GM18502 (cell line): ENCODE measurements at regions not wholly inside any gene's neighbourhood (a gene's known extent, or its start where the extent isn't known, plus 50 kb on each side); places are given as distances from the start of the nearest gene placed in this dataset.
"Not testable (repeated sequence)": the region's sequence is repeated elsewhere in the genome, so short reads cannot be mapped to it uniquely, and the experiment has no call there.

ENCODE experiments used
- ATAC-seq: cut with Tn5 transposase; IDR thresholded peaks from one replicate; pipeline ENCODE4 v1.9.1; 2021; ENCODE audit warnings: mild to moderate bottlenecking; ENCODE audit not compliant: unreplicated experiment, poor library complexity

- no peak for ATAC-seq
These were observed 179.1 kb upstream of the IL1RAPL1 start for GRCh38 chrX:28408017-28408723.

DNA sequence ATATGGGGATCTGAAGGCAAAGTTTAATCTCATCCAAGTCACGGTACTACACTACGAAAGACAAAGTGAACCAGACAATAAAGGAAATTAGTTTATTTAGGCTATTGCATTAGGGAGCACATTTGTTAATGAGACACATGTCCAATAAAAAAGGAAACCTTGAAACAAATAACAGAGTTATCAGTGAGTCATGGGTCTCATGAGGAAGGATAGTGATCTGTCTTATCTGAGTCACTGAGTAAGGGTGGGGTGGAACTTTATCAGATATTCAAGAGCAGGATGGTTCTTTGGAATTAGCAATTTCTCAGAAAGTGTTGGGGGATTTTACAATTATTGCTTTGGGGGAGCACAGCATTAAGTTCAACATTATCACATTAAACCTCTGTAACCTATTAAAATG, 188.9 kb upstream of the IL1RAPL1 start:
- ATAC-seq, result no peak

GRCh38 chrX:28391528-28391927, 195.7 kb upstream of the IL1RAPL1 start:
- ATAC-seq, result no peak

GRCh38 chrX:28379103-28379502, 208.1 kb upstream of the IL1RAPL1 start:
- ATAC-seq, result no peak

DNA sequence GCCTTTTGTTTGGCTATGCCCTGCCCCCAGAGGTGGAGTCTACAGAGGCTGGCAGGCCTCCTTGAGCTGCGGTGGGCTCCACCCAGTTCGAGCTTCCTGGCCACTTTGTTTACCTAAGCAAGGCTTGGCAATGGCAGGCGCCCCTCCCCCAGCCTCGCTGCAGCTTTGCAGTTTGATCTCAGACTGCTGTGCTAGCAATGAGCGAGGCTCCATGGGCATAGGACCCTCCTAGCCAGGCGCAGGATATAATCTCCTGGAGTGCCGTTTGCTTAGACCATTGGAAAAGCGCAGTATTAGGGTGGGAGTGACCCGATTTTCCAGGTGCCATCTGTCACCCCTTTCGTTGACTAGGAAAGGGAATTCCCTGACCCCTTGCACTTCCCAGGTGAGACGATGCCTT, 219.6 kb upstream of the IL1RAPL1 start:
- ATAC-seq, result not testable (repeated sequence)

- no peak for ATAC-seq
These were observed 235.4 kb upstream of the IL1RAPL1 start for GRCh38 chrX:28351801-28352200.

GRCh38 chrX:28349888-28350287, 237.4 kb upstream of the IL1RAPL1 start:
- ATAC-seq, result no peak

DNA sequence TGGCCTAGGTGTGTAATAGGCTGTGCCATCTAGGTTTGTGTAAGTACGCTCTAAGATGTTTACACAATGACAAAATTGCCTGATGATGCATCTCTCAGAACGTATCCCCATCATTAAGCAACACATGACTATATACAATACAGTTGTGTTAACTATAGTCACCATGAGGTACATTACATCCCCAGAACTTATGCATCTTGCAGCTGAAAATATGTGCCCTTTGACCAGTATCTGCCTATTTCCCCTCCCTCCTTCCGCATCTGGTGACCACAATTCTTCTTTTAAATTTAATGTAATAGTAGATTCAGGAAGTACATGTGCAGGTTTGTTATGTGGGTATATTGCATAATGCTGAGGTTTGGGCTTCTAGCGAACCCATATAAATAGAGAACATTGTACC, 239.8 kb upstream of the IL1RAPL1 start:
- ATAC-seq, result no peak

- no peak for ATAC-seq
These were observed 258.1 kb upstream of the IL1RAPL1 start for GRCh38 chrX:28329156-28329555.

DNA sequence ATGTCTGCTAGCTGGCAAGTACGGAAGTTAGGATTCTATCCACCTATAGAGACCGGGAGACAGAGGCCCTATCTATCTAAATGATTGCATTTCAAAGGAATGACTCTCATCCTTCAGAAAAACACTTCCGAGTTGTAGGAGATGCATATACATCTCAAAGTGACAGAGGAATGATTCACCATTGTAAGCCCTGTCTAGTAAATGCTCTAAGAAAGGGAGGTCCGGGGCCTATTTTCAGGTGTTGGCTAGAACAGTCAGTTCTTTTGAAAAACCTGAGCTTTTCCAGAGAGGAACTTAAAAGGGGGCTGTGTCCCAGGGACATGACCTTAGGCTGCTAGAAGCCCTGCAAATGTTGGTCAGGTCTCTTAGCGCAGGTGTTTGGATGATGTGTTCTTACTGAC, 262.9 kb upstream of the IL1RAPL1 start:
- no peak for ATAC-seq

- ATAC-seq, result no peak
These were observed 266.0 kb upstream of the IL1RAPL1 start for GRCh38 chrX:28321286-28321685.

- ATAC-seq, result no peak
These were observed 274.3 kb upstream of the IL1RAPL1 start for GRCh38 chrX:28312965-28313364.

- no peak for ATAC-seq
These were observed 275.0 kb upstream of the IL1RAPL1 start for GRCh38 chrX:28312259-28312658.

- ATAC-seq, result no peak
These were observed 275.8 kb upstream of the IL1RAPL1 start for GRCh38 chrX:28311466-28311865.

GRCh38 chrX:28303486-28303885, 283.8 kb upstream of the IL1RAPL1 start:
- ATAC-seq, result no peak

- no peak for ATAC-seq
These were observed 297.5 kb upstream of the DCAF8L1 start for GRCh38 chrX:28278726-28279125.

GRCh38 chrX:28278251-28278650, 297.0 kb upstream of the DCAF8L1 start:
- ATAC-seq, result no peak

- ATAC-seq, result no peak
These were observed 292.5 kb upstream of the DCAF8L1 start for GRCh38 chrX:28273736-28274135.

DNA sequence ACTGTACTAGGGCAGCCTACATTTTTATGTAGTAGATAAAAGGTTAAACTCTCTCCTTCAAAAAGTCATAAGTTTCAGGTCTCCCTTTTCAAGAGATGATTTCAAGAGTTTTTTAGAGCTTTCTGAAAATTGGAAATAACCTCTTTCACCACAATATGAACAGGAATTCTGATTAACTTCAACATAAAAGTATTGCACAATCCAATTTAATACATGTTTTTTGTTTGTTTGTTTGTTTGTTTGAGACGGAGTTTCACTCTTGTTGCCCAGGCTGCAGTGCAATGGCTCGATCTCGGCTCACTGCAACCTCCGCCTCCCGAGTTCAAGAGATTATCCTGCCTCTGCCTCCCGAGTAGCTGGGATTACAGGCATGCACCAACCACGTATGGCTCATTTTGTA, 265.4 kb upstream of the DCAF8L1 start:
- ATAC-seq, result no peak

GRCh38 chrX:28229217-28229616, 248.0 kb upstream of the DCAF8L1 start:
- ATAC-seq, result no peak

DNA sequence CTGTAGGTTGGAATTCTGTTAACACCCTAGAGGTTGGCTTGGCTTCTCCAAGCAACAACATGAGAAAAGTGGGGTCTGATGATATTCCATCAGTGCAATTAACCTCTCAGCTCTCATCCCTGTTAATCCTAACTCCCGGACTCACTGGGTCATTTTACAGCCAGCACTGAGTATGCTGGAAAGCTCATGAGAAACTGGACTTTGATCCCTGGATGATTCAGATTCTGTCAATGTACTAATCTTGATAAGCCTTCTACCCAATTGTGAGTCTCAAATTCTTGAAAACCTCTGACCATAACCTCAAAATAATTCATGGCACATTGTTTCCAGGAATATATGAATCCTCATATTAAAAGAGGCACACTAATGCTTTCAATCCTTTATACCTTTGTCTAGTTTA, 244.3 kb upstream of the DCAF8L1 start:
- ATAC-seq, result no peak

DNA sequence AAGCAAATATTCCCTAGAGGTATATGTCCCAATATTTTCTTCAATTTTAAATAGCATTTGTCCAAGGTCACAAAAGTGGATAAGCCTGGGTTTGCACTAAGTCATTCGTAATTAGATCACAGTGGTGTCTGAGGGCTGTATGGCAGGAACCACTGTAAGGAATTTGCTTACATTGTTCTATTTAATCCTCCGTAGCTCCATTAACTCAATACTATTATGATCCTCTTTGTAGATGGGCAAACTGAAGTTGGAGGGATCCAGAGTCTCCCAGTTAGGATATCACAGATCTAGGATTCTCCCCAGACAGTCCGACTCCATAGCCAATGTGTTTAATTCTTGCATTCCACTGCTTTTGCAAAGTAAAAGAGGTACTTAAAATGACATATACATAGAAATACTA, 242.7 kb upstream of the DCAF8L1 start:
- no peak for ATAC-seq

DNA sequence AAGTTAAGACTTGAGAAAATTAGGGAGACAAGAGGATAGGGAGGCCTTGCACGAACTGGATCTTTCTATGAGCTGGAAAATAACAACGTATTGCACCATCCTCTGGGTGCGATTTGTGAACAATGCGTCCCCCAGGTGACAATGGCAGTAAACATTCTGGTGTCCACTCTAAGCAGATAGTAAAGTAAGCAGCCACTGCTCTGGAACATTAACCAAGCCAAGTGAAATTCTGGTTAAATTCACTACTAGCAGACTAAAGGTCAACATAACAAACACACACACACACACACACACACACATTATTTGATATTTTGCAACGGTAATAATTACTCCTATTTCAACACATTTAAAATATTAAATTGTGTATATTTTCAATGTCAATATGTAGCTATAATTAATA, 242.2 kb upstream of the DCAF8L1 start:
- no peak for ATAC-seq
